NT2/D1 (cell line): ENCODE measurements at regions not wholly inside any gene's neighbourhood (a gene's known extent, or its start where the extent isn't known, plus 50 kb on each side); places are given as distances from the start of the nearest gene placed in this dataset.
"Not testable (repeated sequence)": the region's sequence is repeated elsewhere in the genome, so short reads cannot be mapped to it uniquely, and the experiment has no call there.

Experiments
- DNase-seq: peaks from one replicate; pipeline ENCODE4 v3.0.0-alpha.2; 2011; ENCODE audit warnings: low read depth, low spot score
- H3K27me3 ChIP-seq: 2 replicates; pipeline ENCODE4 v1.6.0; 2011; ENCODE audit warnings: mild to moderate bottlenecking; ENCODE audit not compliant: insufficient read length, insufficient read depth
- H3K36me3 ChIP-seq: 2 replicates; pipeline ENCODE4 v1.6.1; 2011; ENCODE audit warnings: mild to moderate bottlenecking, low read length, mixed read lengths; ENCODE audit not compliant: insufficient read depth, insufficient read length
- H3K4me1 ChIP-seq: 2 replicates; pipeline ENCODE4 v1.5.1; 2011; ENCODE audit not compliant: insufficient read depth, insufficient read length
- H3K4me3 ChIP-seq: 2 replicates; pipeline ENCODE4 v1.5.1; 2011; ENCODE audit warnings: low read depth; ENCODE audit not compliant: insufficient read length
- H3K9ac ChIP-seq: 2 replicates; pipeline ENCODE4 v1.6.0; 2011; ENCODE audit warnings: low read depth; ENCODE audit not compliant: insufficient read length
- H3K9me3 ChIP-seq: 2 replicates; pipeline ENCODE4 v1.5.1; 2011; ENCODE audit warnings: mild to moderate bottlenecking, low read length; ENCODE audit not compliant: insufficient read depth
- SUZ12 ChIP-seq: IDR thresholded peaks from 2 replicates; pipeline ENCODE4 v1.6.1; 2011; ENCODE audit not compliant: insufficient read length, insufficient read depth; ENCODE audit errors: extremely low read depth
- YY1 ChIP-seq: IDR thresholded peaks from 2 replicates; pipeline ENCODE4 v1.6.1; 2011; ENCODE audit not compliant: insufficient read length, insufficient read depth
- ZNF274 ChIP-seq: IDR thresholded peaks from 2 replicates; pipeline ENCODE4 v1.6.1; 2011; ENCODE audit warnings: mild to moderate bottlenecking, low read depth, low read length

DNA sequence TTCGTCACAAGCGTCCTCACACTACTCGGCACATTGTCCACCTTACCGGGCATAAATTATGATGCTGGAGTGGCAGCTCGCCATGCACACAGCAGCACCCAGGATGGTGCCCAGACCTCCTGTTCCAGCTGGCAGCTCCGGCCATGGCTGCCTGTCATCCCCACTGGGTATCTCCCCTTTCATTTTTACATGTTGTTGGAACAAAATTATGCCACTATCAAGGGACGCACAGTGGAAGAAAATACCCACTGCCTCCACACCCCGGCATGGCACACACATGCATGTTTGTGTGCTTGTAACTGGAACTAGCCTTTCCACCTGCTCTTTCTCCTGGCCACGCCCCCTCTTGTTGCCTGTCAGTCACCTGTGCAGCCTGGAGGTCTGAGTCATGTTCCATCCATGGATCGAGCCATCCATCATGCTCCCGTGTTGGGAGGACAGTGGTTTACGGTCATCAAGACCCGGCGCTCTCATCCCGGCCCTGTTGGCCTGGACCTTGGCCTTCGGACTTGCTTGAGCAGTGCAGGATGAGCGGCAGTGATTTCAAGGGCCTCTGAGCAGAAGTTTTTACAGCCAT lies 1069.6 kb downstream of the BRD1 start:
- H3K36me3 ChIP-seq: no peaks in the 10 kb centered on the region
- no peaks in the 10 kb centered on the region for H3K4me1 ChIP-seq
- TF ChIP-seq SUZ12 (no peak), ZNF274 (no peak), YY1 (no peak)
- no peak overlapping the region for H3K9ac ChIP-seq
- H3K4me3 ChIP-seq: no peak overlapping the region
- no peak for DNase-seq
- H3K27me3 ChIP-seq: peaks cover 18% of the 10 kb centered on the region
- no peaks in the 10 kb centered on the region for H3K9me3 ChIP-seq

DNA sequence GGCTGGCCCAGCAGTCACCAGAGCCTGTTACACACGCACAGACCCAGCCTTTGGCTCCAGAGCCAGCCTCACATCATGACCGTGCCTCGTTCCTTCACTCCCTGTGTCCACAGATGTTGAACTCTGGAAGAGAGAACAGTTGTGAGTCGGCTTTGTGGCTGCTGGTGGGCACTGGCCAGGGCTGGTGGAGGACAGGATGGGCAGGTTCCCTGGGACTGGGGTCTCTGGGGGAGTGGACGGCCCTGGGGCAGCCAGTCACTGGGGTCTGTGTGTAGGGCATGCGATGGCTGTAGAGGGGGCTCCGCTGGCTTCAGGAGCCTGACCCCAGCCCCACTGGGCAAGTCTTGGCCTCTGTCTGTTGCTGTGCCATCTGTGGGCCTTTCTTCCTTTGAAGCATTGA lies 1070.1 kb downstream of the BRD1 start:
- Histone ChIP-seq H3K27me3 (peaks cover 18% of the 10 kb centered on the region), H3K4me3 (no peak overlapping the region), H3K4me1 (no peaks in the 10 kb centered on the region), H3K9ac (no peak overlapping the region), H3K36me3 (no peaks in the 10 kb centered on the region), H3K9me3 (no peaks in the 10 kb centered on the region)
- no peak for DNase-seq
- TF ChIP-seq SUZ12 (no peak), YY1 (no peak)

DNA sequence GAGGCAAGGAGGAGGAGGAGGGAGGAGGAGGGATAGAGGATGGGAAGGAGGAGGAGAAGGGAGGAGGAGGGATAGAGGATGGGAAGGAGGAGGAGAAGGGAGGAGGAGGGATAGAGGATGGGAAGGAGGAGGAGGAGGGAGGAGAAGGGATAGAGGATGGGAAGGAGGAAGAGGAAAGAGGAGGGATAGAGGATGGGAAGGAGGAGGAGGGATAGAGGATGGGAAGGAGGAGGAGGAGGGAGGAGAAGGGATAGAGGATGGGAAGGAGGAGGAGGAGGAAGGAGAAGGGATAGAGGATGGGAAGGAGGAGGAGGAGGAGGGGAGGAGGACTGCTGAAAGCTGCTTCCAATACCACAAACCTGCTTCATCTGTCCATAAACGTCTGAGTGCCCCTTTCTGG lies 1070.5 kb downstream of the BRD1 start:
- not testable (repeated sequence) for H3K9me3 ChIP-seq, H3K9ac ChIP-seq, H3K36me3 ChIP-seq, H3K4me3 ChIP-seq, H3K4me1 ChIP-seq, DNase-seq
- H3K27me3 ChIP-seq: peaks cover 18% of the 10 kb centered on the region

DNA sequence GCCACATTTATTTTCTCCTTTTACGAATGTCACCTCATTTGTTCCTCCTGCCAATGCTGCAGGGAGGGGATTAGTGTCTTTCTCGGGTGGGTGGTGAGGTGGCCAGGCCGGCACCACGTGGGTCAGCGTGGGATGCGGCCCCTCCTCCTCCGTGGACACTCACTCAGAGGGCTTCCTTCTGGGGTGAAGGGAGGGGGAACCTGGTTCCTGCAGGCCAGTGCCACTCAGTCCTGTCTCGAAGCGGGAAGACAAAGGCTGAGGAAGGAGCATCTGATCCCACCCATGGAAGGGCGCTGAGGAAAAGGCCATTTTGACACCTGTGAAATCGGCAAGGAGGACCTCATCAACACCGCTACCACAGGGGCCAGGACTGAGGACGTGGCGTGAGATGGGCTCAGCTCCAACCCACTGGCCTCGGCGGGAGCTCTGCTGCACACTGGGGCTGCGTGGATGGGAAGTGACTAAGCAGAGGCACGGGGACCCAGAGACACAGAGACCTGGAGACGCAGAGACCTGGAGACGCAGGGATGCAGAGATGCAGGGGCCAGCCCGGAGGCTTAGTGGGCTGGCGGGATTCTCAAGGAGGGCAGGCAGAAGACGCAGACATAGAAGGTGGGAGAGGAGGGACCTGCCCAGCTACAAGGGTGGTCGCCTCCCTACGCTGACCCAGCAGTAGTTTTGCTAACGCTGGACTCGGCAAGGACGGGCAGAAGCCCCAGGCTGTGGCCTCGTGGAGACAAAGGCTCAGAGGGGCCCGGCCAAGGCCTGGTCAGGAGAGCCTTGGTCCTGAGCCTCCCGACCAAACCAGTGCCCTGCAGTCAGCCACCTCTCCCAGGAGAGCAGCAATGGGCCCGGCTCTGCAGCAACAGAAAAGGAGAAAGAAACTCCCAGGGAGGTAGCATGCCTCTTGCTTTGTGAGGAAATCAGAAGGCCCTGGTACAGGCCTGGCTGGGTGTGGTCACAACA lies 1071.2 kb downstream of the BRD1 start:
- DNase-seq: no peak
- no peaks in the 10 kb centered on the region for H3K36me3 ChIP-seq
- no peaks in the 10 kb centered on the region for H3K9me3 ChIP-seq
- TF ChIP-seq YY1: no peak
- TF ChIP-seq ZNF274: no peak
- TF ChIP-seq SUZ12: no peak
- H3K4me3 ChIP-seq: no peak overlapping the region
- peaks cover 18% of the 10 kb centered on the region for H3K27me3 ChIP-seq
- H3K4me1 ChIP-seq: no peaks in the 10 kb centered on the region
- H3K9ac ChIP-seq: no peak overlapping the region

DNA sequence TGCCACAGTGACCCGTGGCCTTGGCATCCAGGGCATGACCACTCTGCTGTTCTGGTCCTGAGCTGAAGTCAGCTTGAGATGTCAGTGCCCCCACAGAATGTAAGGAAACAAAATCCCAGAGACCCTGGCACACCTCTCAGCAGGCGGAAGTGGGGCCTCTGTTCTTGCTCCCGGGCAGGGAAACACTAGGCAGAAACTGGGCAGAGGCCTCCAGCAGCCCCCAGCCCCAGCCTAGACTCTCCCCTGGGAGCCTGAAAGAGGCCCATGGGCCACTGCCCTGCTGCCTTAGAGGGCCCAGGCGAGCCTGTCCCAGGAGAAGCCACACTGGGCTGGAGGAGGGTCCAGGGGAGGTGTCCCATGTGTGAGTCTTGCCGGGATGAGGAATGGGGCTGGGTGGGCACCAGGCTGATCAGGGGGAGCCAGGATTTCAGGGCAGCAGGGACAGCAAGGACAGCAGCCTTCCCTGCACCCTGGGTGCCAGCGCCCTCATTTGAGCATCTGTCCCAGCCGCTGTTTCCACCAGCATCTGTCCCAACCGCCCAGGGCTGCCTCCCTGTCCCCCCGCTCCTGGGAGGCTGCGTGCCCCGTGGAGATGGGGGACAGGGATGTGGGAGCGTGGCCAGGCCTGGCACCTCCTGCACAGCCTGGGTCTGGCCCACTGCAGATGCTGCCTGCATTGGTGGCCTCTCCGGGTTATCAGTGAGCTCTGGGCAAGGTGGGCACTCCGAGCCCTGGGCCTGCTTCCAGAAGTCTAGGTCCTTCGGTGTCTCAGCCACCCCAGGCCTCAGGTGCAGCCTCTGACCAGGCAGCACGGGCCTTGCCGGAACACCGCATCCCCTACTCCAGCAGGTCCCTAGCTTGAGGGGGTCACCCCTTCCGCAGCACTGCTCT lies 1072.4 kb downstream of the BRD1 start:
- Histone ChIP-seq H3K9me3 (no peaks in the 10 kb centered on the region), H3K4me1 (no peaks in the 10 kb centered on the region), H3K36me3 (no peaks in the 10 kb centered on the region), H3K9ac (no peak overlapping the region), H3K27me3 (peaks cover 18% of the 10 kb centered on the region), H3K4me3 (no peak overlapping the region)
- TF ChIP-seq YY1 (no peak), SUZ12 (no peak), ZNF274 (no peak)
- DNase-seq: no peak

DNA sequence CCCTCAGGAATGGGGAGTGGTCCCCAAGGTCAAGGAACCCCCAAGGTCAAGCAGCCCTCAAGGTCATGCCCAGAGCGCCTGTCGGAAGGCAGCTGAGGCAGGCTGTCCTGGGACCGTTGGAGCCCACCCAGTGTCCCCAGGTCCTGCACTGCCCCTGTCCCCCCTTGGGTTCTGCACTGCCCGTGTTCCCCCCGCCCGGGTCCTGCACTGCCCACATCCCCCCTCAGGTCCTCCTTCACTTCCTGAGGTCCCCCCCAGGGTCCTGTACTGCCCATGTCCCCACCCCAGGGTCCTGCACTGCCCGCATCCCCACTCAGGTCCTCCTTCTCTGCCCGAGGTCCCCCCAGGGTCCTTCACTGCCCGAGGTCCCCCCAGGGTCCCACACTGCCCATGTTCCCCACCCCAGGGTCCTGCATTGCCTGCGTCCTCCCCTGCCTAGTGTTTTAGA lies 1073.0 kb downstream of the BRD1 start:
- TF ChIP-seq YY1 (no peak), SUZ12 (no peak)
- DNase-seq: no peak
- Histone ChIP-seq H3K9me3 (no peaks in the 10 kb centered on the region), H3K9ac (no peak overlapping the region), H3K4me1 (no peaks in the 10 kb centered on the region), H3K4me3 (no peak overlapping the region), H3K27me3 (peaks cover 18% of the 10 kb centered on the region), H3K36me3 (no peaks in the 10 kb centered on the region)
